Aorta (tissue), 5 donors: ENCODE measurements at regions not wholly inside any gene's neighbourhood (a gene's known extent, or its start where the extent isn't known, plus 50 kb on each side); places are given as distances from the start of the nearest gene placed in this dataset.
"Not testable (repeated sequence)": the region's sequence is repeated elsewhere in the genome, so short reads cannot be mapped to it uniquely, and the experiment has no call there.

Experiments
- ATAC-seq: fragments of 200-7000 bp; cut with Tn5 transposase; one replicate; pipeline ENCODE4 v1.9.1; 2022; ENCODE audit warnings: moderate library complexity; ENCODE audit not compliant: low FRiP score
- DNase-seq, 2 donors: peaks; one replicate each; pipeline ENCODE4 v3.0.0-alpha.2; 2020
- H3K27ac ChIP-seq, 2 donors: one replicate each; pipeline ENCODE4 v1.5.1; 2013; ENCODE audit warnings: low read length in 2 of 2, mild to moderate bottlenecking in 2 of 2, moderate library complexity in 2 of 2, control low read depth in 1 of 2, inconsistent platforms in 1 of 2, low read depth in 1 of 2
- H3K27me3 ChIP-seq, 2 donors: one replicate each; pipeline ENCODE4 v1.6.1; 2013; ENCODE audit warnings: control low read depth in 1 of 2, low read length in 1 of 2, mild to moderate bottlenecking in 1 of 2, moderate library complexity in 1 of 2; ENCODE audit not compliant: insufficient read depth in 2 of 2, control insufficient read depth in 1 of 2
- H3K36me3 ChIP-seq, 2 donors: one replicate each; pipeline ENCODE4 v1.6.1; 2013; ENCODE audit warnings: control low read depth in 1 of 2, low read length in 1 of 2, mild to moderate bottlenecking in 1 of 2; ENCODE audit not compliant: insufficient read depth in 2 of 2, control insufficient read depth in 1 of 2
- H3K4me1 ChIP-seq, 2 donors: one replicate each; pipeline ENCODE4 v1.6.1; 2013; ENCODE audit warnings: low read length in 2 of 2, control low read depth in 1 of 2, mild to moderate bottlenecking in 1 of 2, moderate library complexity in 1 of 2; ENCODE audit not compliant: insufficient read depth in 2 of 2, control insufficient read depth in 1 of 2
- H3K4me3 ChIP-seq, 2 donors: one replicate each; pipeline ENCODE4 v1.5.1; 2013; ENCODE audit warnings: low read length in 2 of 2, control low read depth in 1 of 2, mild to moderate bottlenecking in 1 of 2
- H3K9me3 ChIP-seq: one replicate; pipeline ENCODE4 v1.6.1; 2013; ENCODE audit warnings: mild to moderate bottlenecking, low read length; ENCODE audit not compliant: control insufficient read depth
- whole genome bisulfite sequencing, 2 donors: extraction: QIAGEN DNeasy Blood & Tissue Kit; methylation state at CpG; one replicate each; pipeline ENCODE4 v1.1.7; 2013; 5-methylcytosine and 5-hydroxymethylcytosine counted together
- intact Hi-C, 2 donors: fragments of 100-400 bp; cut with DNase I; formaldehyde crosslinking; loops; one replicate each; pipeline versions ENCODE4 v1.14.2 to v1.15.0; 2022
- donor health status: healthy with polysubstance abuse.
- donor health status: Bipolar disorder and iron deficiency.
- donor health status: DM: no; HTN: no; CAD: no.
- donor health status: DM: no; HTN: no; CAD: no.
- donor health status: DM: yes; HTN: yes; CAD: no.

- H3K36me3 ChIP-seq, result no peaks in the 10 kb centered on the region
- intact Hi-C loops, result no loop called here
- H3K4me1 ChIP-seq, result no peaks in the 10 kb centered on the region
- H3K27me3 ChIP-seq, result no peaks in the 10 kb centered on the region
- 28 to 32% methylated on average over 2 of the region's 2 CpGs for WGBS, 2 donors
- no peak for DNase-seq
- H3K9me3 ChIP-seq, result no peaks in the 10 kb centered on the region
- no peak overlapping the region for H3K27ac ChIP-seq
- H3K4me3 ChIP-seq, result no peak overlapping the region
- no peak for ATAC-seq
Measured at GRCh38 chr7:79761876-79762429, 308.5 kb upstream of the MAGI2 start.

DNA sequence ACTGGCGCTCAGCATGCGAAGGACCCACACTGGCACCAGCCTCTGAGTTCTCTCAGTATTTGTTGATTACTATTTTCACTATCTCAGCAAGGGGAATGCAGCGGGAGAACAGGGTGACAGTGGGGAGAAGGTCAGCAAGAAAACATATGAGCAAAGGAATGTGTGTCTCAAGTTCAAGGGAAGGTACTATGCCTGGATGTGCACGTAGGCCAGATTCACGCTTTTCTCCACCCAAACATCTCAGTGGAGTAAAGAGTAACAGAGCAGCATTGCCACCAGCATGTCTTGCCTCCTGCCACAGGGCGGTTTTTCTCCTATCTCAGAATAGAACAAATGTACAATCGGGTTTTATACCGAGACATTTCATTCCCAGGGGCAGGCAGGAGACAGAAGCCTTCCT lies 297.5 kb upstream of the MAGI2 start:
- H3K27ac ChIP-seq, ATAC-seq, H3K36me3 ChIP-seq, H3K4me1 ChIP-seq, H3K9me3 ChIP-seq, intact Hi-C loops, H3K4me3 ChIP-seq, H3K27me3 ChIP-seq: not testable (repeated sequence)
- DNase-seq, result peak in 1 of 2 donors; percentile 21
- WGBS, 2 donors, result 87 to 89% methylated on average over 8 of the region's 8 CpGs

DNA sequence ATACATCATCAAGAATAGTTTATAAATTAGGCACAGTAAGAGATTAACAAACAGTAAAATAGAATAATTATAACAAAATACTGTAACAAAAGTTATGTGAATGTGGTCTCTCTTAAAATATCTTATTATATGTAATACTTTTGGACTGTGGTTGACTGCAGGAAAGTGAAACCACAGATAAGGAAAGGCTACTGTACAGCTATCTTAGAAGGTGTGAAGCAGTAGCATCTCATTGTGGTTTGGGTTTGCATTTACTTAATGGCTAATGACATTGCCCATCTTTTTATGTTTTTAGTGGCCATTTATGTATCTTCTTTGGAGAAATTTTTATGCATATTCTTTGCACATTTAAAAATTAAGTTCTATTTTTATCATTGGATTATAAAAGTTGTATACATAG lies 296.4 kb upstream of the MAGI2 start:
- no peaks in the 10 kb centered on the region for H3K36me3 ChIP-seq
- H3K4me1 ChIP-seq, result no peaks in the 10 kb centered on the region
- intact Hi-C loops, result no loop called here
- no peak overlapping the region for H3K27ac ChIP-seq
- no peak for ATAC-seq
- no peaks in the 10 kb centered on the region for H3K9me3 ChIP-seq
- no peaks in the 10 kb centered on the region for H3K27me3 ChIP-seq
- DNase-seq, result no peak
- H3K4me3 ChIP-seq, result no peak overlapping the region

DNA sequence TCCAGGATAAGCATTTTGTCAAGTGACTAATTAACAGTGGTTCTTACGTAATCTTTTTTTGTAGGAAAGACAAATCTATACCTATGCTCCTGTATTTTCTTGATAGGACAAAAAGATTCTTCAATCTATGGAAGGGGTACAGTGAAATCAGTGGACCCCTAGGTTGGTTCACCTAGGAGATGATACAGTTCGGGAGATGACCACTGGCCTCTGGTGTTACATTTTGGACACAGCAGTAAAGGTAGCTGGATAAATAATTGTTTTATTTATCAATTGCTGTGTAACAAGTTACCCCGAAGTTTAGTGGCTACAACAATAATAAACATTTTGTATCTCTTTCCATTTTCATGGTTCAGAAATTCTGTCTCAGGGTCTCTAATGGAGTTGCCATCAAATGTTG lies 288.2 kb upstream of the MAGI2 start:
- ATAC-seq, result no peak
- Histone ChIP-seq H3K36me3 (no peaks in the 10 kb centered on the region), H3K27ac (no peak overlapping the region), H3K27me3 (no peaks in the 10 kb centered on the region), H3K4me3 (no peak overlapping the region), H3K9me3 (no peaks in the 10 kb centered on the region), H3K4me1 (no peaks in the 10 kb centered on the region)
- WGBS, 2 donors, result 48 to 71% methylated on average over 3 of the region's 3 CpGs
- DNase-seq, result no peak
- intact Hi-C loops, result no loop called here

GRCh38 chr7:79740076-79740475 lies 286.6 kb upstream of the MAGI2 start:
- H3K9me3 ChIP-seq, result no peaks in the 10 kb centered on the region
- intact Hi-C loops, result no loop called here
- H3K36me3 ChIP-seq, result no peaks in the 10 kb centered on the region
- H3K4me1 ChIP-seq, result no peaks in the 10 kb centered on the region
- no peak overlapping the region for H3K27ac ChIP-seq
- H3K4me3 ChIP-seq, result no peak overlapping the region
- H3K27me3 ChIP-seq, result no peaks in the 10 kb centered on the region
- DNase-seq, result no peak
- WGBS, 2 donors, result 94 to 95% methylated on average over 22 of the region's 22 CpGs
- ATAC-seq, result no peak

GRCh38 chr7:79739036-79739709 lies 285.7 kb upstream of the MAGI2 start:
- H3K36me3 ChIP-seq, H3K27me3 ChIP-seq, H3K9me3 ChIP-seq, H3K4me3 ChIP-seq, ATAC-seq, H3K4me1 ChIP-seq, intact Hi-C loops, H3K27ac ChIP-seq: not testable (repeated sequence)
- WGBS, 2 donors, result 96 to 97% methylated on average over 44 of the region's 44 CpGs
- DNase-seq, result peak in 1 of 2 donors; percentile 44

GRCh38 chr7:79736418-79736817 lies 283.0 kb upstream of the MAGI2 start:
- Histone ChIP-seq H3K4me1 (no peaks in the 10 kb centered on the region), H3K9me3 (peaks cover 1% of the 10 kb centered on the region), H3K27ac (no peak overlapping the region), H3K27me3 (no peaks in the 10 kb centered on the region), H3K36me3 (no peaks in the 10 kb centered on the region), H3K4me3 (no peak overlapping the region)
- ATAC-seq, result no peak
- 88 to 93% methylated on average over 3 of the region's 3 CpGs for WGBS, 2 donors
- DNase-seq, result no peak
- intact Hi-C loops, result no loop called here

DNA sequence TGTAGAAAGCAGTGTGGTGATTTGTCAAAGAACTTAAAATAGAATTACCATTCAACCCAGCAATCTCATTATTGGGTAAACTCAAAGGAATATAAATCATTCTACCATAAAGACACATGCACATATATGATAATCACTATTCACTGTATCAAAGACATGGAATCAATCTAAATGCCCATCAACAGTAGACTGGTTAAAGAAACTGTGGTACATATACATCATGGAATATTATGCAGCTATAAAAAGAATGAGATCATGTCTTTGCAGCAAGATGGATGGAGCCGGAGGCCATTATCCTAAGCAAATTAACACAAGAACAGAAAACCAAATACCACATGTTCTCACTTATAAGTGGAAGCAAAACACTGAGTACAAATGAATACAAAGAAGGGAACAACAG lies 281.5 kb upstream of the MAGI2 start:
- no peaks in the 10 kb centered on the region for H3K27me3 ChIP-seq
- H3K9me3 ChIP-seq, result peaks cover 1% of the 10 kb centered on the region
- no peak overlapping the region for H3K27ac ChIP-seq
- no peaks in the 10 kb centered on the region for H3K36me3 ChIP-seq
- H3K4me1 ChIP-seq, result no peaks in the 10 kb centered on the region
- no peak overlapping the region for H3K4me3 ChIP-seq
- 96 to 98% methylated on average over 1 of the region's 1 CpG for WGBS, 2 donors
- DNase-seq (no peak), ATAC-seq (no peak)
- intact Hi-C loops, result no loop called here

GRCh38 chr7:79734181-79734580 lies 280.7 kb upstream of the MAGI2 start:
- no peak for DNase-seq
- H3K27me3 ChIP-seq, result no peaks in the 10 kb centered on the region
- no peaks in the 10 kb centered on the region for H3K4me1 ChIP-seq
- ATAC-seq, result no peak
- H3K9me3 ChIP-seq, result peaks cover 1% of the 10 kb centered on the region
- H3K4me3 ChIP-seq, result no peak overlapping the region
- H3K36me3 ChIP-seq, result no peaks in the 10 kb centered on the region
- intact Hi-C loops, result no loop called here
- H3K27ac ChIP-seq, result no peak overlapping the region
